MM.1S (cell line): ENCODE measurements at regions not wholly inside any gene's neighbourhood (a gene's known extent, or its start where the extent isn't known, plus 50 kb on each side); places are given as distances from the start of the nearest gene placed in this dataset.

Experiments used
- DNase-seq: peaks from one replicate; pipeline ENCODE4 v3.0.0-alpha.2; 2015
- H2AFZ ChIP-seq: fragments of 300-600 bp; sonication (generic); 2 replicates; pipeline ENCODE4 v1.6.0; 2016; ENCODE audit warnings: antibody characterized with exemption, low read length
- H3F3A ChIP-seq: fragments of 300-600 bp; sonication (generic); 2 replicates; pipeline ENCODE4 v1.6.1; 2016; ENCODE audit warnings: mild to moderate bottlenecking, antibody characterized with exemption, low read length, moderate library complexity, mixed read lengths; ENCODE audit not compliant: insufficient read depth
- H3K27ac ChIP-seq: fragments of 300-600 bp; sonication (generic); 2 replicates; pipeline ENCODE4 v1.5.1; 2016; ENCODE audit warnings: mild to moderate bottlenecking, low read length
- H3K27me3 ChIP-seq: fragments of 300-600 bp; sonication (generic); replicated peaks from 2 replicates; pipeline ENCODE4 v1.6.0; 2016; ENCODE audit warnings: low read length; ENCODE audit not compliant: insufficient read depth
- H3K36me3 ChIP-seq: fragments of 300-600 bp; sonication (generic); replicated peaks from 2 replicates; pipeline ENCODE4 v1.6.1; 2016; ENCODE audit warnings: mild to moderate bottlenecking, low read length, mixed read lengths; ENCODE audit not compliant: insufficient read depth
- H3K4me1 ChIP-seq: fragments of 300-600 bp; sonication (generic); 2 replicates; pipeline ENCODE4 v1.6.1; 2016; ENCODE audit warnings: low read length, mixed read lengths
- H3K4me2 ChIP-seq: fragments of 300-600 bp; sonication (generic); 2 replicates; pipeline ENCODE4 v1.6.0; 2016; ENCODE audit warnings: low read depth, low read length
- H3K4me3 ChIP-seq: fragments of 300-600 bp; sonication (generic); 2 replicates; pipeline ENCODE4 v1.5.1; 2016; ENCODE audit warnings: low read length, mixed read lengths
- H3K79me2 ChIP-seq: fragments of 300-600 bp; sonication (generic); 2 replicates; pipeline ENCODE4 v1.6.1; 2016; ENCODE audit warnings: mixed run types, low read length, mixed read lengths
- H3K9ac ChIP-seq: fragments of 300-600 bp; sonication (generic); 2 replicates; pipeline ENCODE4 v1.6.1; 2016; ENCODE audit warnings: low read length, mixed read lengths
- H3K9me2 ChIP-seq: fragments of 300-600 bp; sonication (generic); replicated peaks from 2 replicates; pipeline ENCODE4 v1.6.1; 2016; ENCODE audit warnings: mild to moderate bottlenecking, low read length, mixed read lengths; ENCODE audit not compliant: insufficient read depth
- H3K9me3 ChIP-seq: fragments of 300-600 bp; sonication (generic); replicated peaks from 2 replicates; pipeline ENCODE4 v1.6.1; 2016; ENCODE audit warnings: mild to moderate bottlenecking, low read length, mixed read lengths; ENCODE audit not compliant: insufficient read depth
- H4K20me1 ChIP-seq: fragments of 300-600 bp; sonication (generic); 2 replicates; pipeline ENCODE4 v1.6.1; 2016; ENCODE audit warnings: mild to moderate bottlenecking, low read length, moderate library complexity, mixed read lengths; ENCODE audit not compliant: insufficient read depth
- EZH2 ChIP-seq: fragments of 300-600 bp; sonication (generic); optimal IDR thresholded peaks from 2 replicates; pipeline ENCODE3; 2017; ENCODE audit warnings: low read depth, mild to moderate bottlenecking, antibody characterized with exemption, low read length, mixed read lengths
- EZH2phosphoT487 ChIP-seq: fragments of 300-600 bp; sonication (generic); IDR thresholded peaks from 2 replicates; pipeline ENCODE4 v1.6.1; 2018; ENCODE audit warnings: antibody characterized with exemption, low read length
- TF ChIP-seq, protein P1 (sequence below): fragments of 300-600 bp; sonication (generic); IDR thresholded peaks from 2 replicates; pipeline ENCODE4 v1.5.1; 2016; ENCODE audit warnings: antibody characterized with exemption, low read length, mixed read lengths

DNA sequence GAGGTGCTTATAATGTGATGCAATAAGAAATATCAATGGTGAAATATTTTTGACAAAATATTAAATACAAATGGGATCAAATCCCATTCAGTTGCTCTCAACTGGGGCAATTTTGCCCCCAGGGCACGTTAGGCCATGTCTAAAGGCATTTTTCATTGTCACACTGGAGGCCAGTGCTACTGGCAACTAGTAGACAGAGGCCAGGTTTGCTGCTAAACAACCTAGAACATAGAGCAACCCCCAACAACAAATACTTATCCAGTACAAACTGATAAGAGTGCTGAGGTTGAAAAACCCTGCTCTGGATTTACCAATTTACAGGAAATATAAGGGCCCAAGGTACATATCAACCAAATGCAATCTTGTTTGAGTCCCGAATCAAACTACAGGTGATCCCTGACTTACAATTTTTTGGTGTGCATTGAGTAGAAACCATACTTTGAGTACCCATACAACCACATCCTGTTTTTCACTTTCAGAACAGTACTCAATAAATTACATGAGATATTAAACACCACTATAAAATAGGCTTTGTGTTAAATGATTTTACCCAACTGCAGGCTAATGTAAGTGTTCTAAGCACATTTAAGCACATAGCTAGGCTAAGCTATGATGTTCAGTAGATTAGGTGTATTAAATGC is 237.5 kb downstream of the HNRNPD start:
- Histone ChIP-seq H3K4me3 (no peak overlapping the region), H3K4me1 (0 out of 2 replicates have a peak, but pooled peaks cover 3% of the 10 kb centered on the region), H3F3A (no peaks in the 10 kb centered on the region), H3K9me2 (no peaks in the 10 kb centered on the region), H3K27me3 (no peaks in the 10 kb centered on the region), H2AFZ (no peak overlapping the region), H4K20me1 (no peaks in the 10 kb centered on the region), H3K27ac (no peak overlapping the region), H3K36me3 (no peaks in the 10 kb centered on the region), H3K4me2 (no peak overlapping the region), H3K9me3 (no peaks in the 10 kb centered on the region), H3K9ac (no peak overlapping the region), H3K79me2 (no peaks in the 10 kb centered on the region)
- DNase-seq, result peak; percentile 48
- no peak for TF ChIP-seq EZH2
- TF ChIP-seq, protein P1, sequence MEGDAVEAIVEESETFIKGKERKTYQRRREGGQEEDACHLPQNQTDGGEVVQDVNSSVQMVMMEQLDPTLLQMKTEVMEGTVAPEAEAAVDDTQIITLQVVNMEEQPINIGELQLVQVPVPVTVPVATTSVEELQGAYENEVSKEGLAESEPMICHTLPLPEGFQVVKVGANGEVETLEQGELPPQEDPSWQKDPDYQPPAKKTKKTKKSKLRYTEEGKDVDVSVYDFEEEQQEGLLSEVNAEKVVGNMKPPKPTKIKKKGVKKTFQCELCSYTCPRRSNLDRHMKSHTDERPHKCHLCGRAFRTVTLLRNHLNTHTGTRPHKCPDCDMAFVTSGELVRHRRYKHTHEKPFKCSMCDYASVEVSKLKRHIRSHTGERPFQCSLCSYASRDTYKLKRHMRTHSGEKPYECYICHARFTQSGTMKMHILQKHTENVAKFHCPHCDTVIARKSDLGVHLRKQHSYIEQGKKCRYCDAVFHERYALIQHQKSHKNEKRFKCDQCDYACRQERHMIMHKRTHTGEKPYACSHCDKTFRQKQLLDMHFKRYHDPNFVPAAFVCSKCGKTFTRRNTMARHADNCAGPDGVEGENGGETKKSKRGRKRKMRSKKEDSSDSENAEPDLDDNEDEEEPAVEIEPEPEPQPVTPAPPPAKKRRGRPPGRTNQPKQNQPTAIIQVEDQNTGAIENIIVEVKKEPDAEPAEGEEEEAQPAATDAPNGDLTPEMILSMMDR, result no peak
- no peak for TF ChIP-seq EZH2phosphoT487

DNA sequence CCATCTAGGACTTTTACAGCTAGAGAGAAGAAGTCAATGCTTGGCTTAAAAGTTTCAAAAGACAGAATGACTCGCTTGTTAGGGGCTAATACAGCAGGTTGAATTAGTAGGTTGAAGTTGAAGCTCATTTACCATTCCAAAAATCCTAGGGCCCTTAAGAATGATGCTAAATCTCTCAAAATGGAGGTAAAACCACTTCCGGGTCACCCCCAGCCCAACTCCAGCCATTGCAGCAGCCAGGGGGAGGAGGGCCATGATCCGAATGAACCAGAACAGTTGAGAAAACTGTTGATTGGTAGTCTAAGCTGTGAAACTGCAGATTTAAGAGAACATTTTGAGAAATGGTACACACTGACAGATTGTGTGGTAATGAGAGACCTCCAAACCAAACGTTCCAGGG is 245.4 kb downstream of the HNRNPD start:
- no peaks in the 10 kb centered on the region for H3K79me2 ChIP-seq
- H3F3A ChIP-seq, result no peaks in the 10 kb centered on the region
- no peak overlapping the region for H2AFZ ChIP-seq
- no peak overlapping the region for H3K27ac ChIP-seq
- H3K4me2 ChIP-seq, result no peak overlapping the region
- H3K9ac ChIP-seq, result no peak overlapping the region
- TF ChIP-seq EZH2 (no peak), EZH2phosphoT487 (no peak)
- TF ChIP-seq, protein P1, result no peak
- H3K9me3 ChIP-seq, result no peaks in the 10 kb centered on the region
- H3K4me1 ChIP-seq, result no peaks in the 10 kb centered on the region
- H4K20me1 ChIP-seq, result no peaks in the 10 kb centered on the region
- H3K9me2 ChIP-seq, result no peaks in the 10 kb centered on the region
- DNase-seq, result no peak
- H3K36me3 ChIP-seq, result no peaks in the 10 kb centered on the region
- H3K27me3 ChIP-seq, result no peaks in the 10 kb centered on the region
- no peak overlapping the region for H3K4me3 ChIP-seq

DNA sequence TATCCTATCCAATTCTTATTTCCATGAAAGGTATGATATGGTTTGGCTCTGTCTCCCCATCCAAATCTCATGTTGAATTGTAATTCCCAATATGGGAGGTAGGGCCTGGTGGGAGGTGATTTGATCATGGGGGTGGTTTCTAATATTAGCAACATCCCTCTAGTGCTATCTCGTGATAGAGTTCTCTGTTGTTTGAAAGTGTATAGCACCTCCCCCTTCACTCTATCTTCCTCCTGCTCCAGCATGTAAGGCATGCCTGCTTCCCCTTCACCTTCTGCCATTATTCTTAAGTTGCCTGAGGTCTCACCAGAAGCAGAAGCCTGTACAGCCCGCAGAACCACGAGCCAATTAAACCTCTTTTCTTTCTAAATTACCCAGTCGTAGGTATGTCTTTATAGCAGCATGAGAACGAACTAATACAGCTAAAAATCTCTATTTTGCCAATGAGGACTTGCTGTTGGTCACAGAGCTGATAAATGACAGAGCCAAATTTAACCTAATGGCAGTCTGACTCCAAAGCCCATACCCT is 247.2 kb downstream of the HNRNPD start:
- H3K4me1 ChIP-seq, result no peaks in the 10 kb centered on the region
- no peak overlapping the region for H3K4me2 ChIP-seq
- no peak for DNase-seq
- no peaks in the 10 kb centered on the region for H3K9me2 ChIP-seq
- H3K79me2 ChIP-seq, result no peaks in the 10 kb centered on the region
- no peak overlapping the region for H2AFZ ChIP-seq
- no peaks in the 10 kb centered on the region for H3K36me3 ChIP-seq
- no peak overlapping the region for H3K4me3 ChIP-seq
- no peaks in the 10 kb centered on the region for H3F3A ChIP-seq
- TF ChIP-seq EZH2phosphoT487 (no peak), EZH2 (no peak)
- TF ChIP-seq, protein P1, result no peak
- H3K27me3 ChIP-seq, result no peaks in the 10 kb centered on the region
- H3K27ac ChIP-seq, result no peak overlapping the region
- H3K9ac ChIP-seq, result no peak overlapping the region
- H4K20me1 ChIP-seq, result no peaks in the 10 kb centered on the region
- H3K9me3 ChIP-seq, result no peaks in the 10 kb centered on the region
